Endodermal cell (in vitro differentiated cells): ENCODE measurements at regions not wholly inside any gene's neighbourhood (a gene's known extent, or its start where the extent isn't known, plus 50 kb on each side); places are given as distances from the start of the nearest gene placed in this dataset.

ENCODE experiments used
- DNase-seq: peaks from one replicate; pipeline ENCODE4 v3.0.0-alpha.2; 2017
- H3K27ac ChIP-seq: 2 replicates; pipeline ENCODE4 v1.5.1; 2013; ENCODE audit warnings: mild to moderate bottlenecking, low read depth, low read length, moderate library complexity
- H3K27me3 ChIP-seq: 2 replicates; pipeline ENCODE4 v1.6.1; 2013; ENCODE audit warnings: mild to moderate bottlenecking, low read length, moderate library complexity; ENCODE audit not compliant: insufficient read depth, control insufficient read depth, poor library complexity, severe bottlenecking
- H3K36me3 ChIP-seq: 2 replicates; pipeline ENCODE4 v1.7.0; 2013; ENCODE audit warnings: mild to moderate bottlenecking, low read length, moderate library complexity; ENCODE audit not compliant: control insufficient read depth, insufficient read depth
- H3K4me1 ChIP-seq: one replicate; pipeline ENCODE4 v1.7.0; 2013; ENCODE audit warnings: low read length; ENCODE audit not compliant: control insufficient read depth, insufficient read depth
- H3K4me3 ChIP-seq: 2 replicates; pipeline ENCODE4 v1.5.1; 2013; ENCODE audit warnings: mild to moderate bottlenecking, low read length, moderate library complexity
- H3K9ac ChIP-seq: 2 replicates; pipeline ENCODE4 v1.6.1; 2013; ENCODE audit warnings: mild to moderate bottlenecking, low read length, moderate library complexity; ENCODE audit not compliant: poor library complexity, severe bottlenecking; ENCODE audit errors: extremely low read depth
- H3K9me3 ChIP-seq: 2 replicates; pipeline ENCODE4 v1.6.1; 2013; ENCODE audit warnings: mild to moderate bottlenecking, low read length, moderate library complexity; ENCODE audit not compliant: control insufficient read depth
- H3K27ac Mint-ChIP-seq: 2 replicates; pipeline ENCODE4 v1.8.0; 2020; ENCODE audit warnings: mixed read lengths
- H3K27me3 Mint-ChIP-seq: 2 replicates; pipeline ENCODE4 v1.8.0; 2021; ENCODE audit warnings: mild to moderate bottlenecking, mixed read lengths; ENCODE audit not compliant: insufficient read depth
- H3K36me3 Mint-ChIP-seq: 2 replicates; pipeline ENCODE4 v1.8.0; 2020; ENCODE audit warnings: low read depth, mixed read lengths
- H3K4me1 Mint-ChIP-seq: 2 replicates; pipeline ENCODE4 v1.8.0; 2020; ENCODE audit warnings: mixed read lengths
- H3K4me3 Mint-ChIP-seq: 2 replicates; pipeline ENCODE4 v1.8.0; 2020; ENCODE audit warnings: mild to moderate bottlenecking, moderate library complexity, mixed read lengths
- H3K9me3 Mint-ChIP-seq: 2 replicates; pipeline ENCODE4 v1.8.0; 2020; ENCODE audit warnings: mild to moderate bottlenecking, mixed read lengths
- WGBS, 2 experiments: methylation state at CpG; one replicate each; pipeline versions ENCODE4 v1.1.5 to v1.1.7; 2013; ENCODE audit warnings: missing lambda C conversion rate in 2 of 2, mixed read lengths in 1 of 2; ENCODE audit not compliant: insufficient coverage in 1 of 2, insufficient read length in 1 of 2; 5-methylcytosine and 5-hydroxymethylcytosine counted together
- TF ChIP-seq, protein P1 (sequence below): fragments of 200-600 bp; sonication (generic); conservative IDR thresholded peaks from 2 replicates; pipeline ENCODE4 v1.5.0; 2021; ENCODE audit warnings: antibody characterized with exemption, mild to moderate bottlenecking

DNA sequence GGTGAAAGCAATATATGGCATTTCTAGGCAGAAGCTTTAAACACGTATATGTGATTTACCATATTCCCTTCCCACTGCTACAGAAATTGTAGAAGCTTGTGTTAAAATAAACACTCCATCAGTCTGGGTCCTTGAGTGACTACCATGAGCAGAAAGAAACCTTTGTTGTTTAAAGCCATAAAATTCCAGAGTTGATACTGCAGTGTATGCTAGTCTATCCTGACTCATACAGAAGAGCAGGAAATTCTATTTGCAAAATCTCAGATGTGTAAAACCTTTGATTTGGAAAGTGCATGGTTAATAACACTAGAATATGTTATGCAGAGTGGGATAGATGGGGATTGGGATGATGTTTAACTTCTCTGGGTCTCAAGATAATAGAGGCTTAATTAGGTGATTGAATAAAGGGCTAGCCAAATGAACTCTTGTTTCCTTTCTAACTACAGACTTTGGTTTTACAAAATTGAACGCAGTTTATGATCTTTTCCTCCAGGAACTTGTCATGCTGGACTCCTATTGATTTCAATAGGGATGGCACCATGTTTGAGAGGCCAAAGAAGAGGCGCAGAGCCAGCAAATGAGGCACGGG is 282.7 kb upstream of the VLDLR start:
- no peaks in the 10 kb centered on the region for H3K36me3 ChIP-seq
- Mint-ChIP-seq H3K9me3 (no peaks in the 10 kb centered on the region), H3K36me3 (no peaks in the 10 kb centered on the region), H3K4me1 (peaks cover 30% of the 10 kb centered on the region), H3K4me3 (no peak overlapping the region), H3K27me3 (no peaks in the 10 kb centered on the region), H3K27ac (no peak overlapping the region)
- no peak overlapping the region for H3K27ac ChIP-seq
- no peaks in the 10 kb centered on the region for H3K9me3 ChIP-seq
- TF ChIP-seq, protein P1, sequence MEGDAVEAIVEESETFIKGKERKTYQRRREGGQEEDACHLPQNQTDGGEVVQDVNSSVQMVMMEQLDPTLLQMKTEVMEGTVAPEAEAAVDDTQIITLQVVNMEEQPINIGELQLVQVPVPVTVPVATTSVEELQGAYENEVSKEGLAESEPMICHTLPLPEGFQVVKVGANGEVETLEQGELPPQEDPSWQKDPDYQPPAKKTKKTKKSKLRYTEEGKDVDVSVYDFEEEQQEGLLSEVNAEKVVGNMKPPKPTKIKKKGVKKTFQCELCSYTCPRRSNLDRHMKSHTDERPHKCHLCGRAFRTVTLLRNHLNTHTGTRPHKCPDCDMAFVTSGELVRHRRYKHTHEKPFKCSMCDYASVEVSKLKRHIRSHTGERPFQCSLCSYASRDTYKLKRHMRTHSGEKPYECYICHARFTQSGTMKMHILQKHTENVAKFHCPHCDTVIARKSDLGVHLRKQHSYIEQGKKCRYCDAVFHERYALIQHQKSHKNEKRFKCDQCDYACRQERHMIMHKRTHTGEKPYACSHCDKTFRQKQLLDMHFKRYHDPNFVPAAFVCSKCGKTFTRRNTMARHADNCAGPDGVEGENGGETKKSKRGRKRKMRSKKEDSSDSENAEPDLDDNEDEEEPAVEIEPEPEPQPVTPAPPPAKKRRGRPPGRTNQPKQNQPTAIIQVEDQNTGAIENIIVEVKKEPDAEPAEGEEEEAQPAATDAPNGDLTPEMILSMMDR = no peak
- no peaks in the 10 kb centered on the region for H3K4me1 ChIP-seq
- no peak overlapping the region for H3K4me3 ChIP-seq
- no peaks in the 10 kb centered on the region for H3K27me3 ChIP-seq
- DNase-seq = no peak
- no peak overlapping the region for H3K9ac ChIP-seq
- WGBS, 2 experiments = 91 to 100% methylated on average over 3 to 4 of the region's 4 CpGs

DNA sequence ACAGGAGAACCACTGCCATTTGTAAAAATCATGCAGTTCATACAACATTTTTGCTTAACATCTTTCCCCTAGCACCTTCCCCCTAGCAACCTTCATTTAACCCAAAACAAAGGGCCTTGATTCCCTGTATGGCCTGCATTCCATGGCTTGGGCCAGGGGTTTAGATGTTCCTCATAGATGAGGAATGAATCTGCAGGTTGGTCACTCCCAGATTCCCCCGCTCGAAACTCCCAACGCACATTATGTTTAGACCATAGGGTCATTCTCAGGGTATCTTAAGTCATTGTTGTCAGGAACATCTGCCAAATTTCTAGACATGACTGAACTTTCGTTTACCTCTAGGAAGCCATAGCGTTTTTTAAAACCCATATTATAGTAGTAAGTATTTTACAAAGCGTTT is 282.2 kb upstream of the VLDLR start:
- Histone ChIP-seq H3K9me3 (no peaks in the 10 kb centered on the region), H3K9ac (no peak overlapping the region), H3K4me1 (no peaks in the 10 kb centered on the region), H3K36me3 (no peaks in the 10 kb centered on the region), H3K4me3 (no peak overlapping the region), H3K27ac (no peak overlapping the region), H3K27me3 (no peaks in the 10 kb centered on the region)
- WGBS, 2 experiments = 95 to 97% methylated on average over 3 to 4 of the region's 6 CpGs
- no peaks in the 10 kb centered on the region for H3K27me3 Mint-ChIP-seq
- no peaks in the 10 kb centered on the region for H3K36me3 Mint-ChIP-seq
- no peak for DNase-seq
- H3K9me3 Mint-ChIP-seq = no peaks in the 10 kb centered on the region
- TF ChIP-seq, protein P1 = no peak
- no peak overlapping the region for H3K27ac Mint-ChIP-seq
- H3K4me1 Mint-ChIP-seq = peaks cover 30% of the 10 kb centered on the region
- no peak overlapping the region for H3K4me3 Mint-ChIP-seq

DNA sequence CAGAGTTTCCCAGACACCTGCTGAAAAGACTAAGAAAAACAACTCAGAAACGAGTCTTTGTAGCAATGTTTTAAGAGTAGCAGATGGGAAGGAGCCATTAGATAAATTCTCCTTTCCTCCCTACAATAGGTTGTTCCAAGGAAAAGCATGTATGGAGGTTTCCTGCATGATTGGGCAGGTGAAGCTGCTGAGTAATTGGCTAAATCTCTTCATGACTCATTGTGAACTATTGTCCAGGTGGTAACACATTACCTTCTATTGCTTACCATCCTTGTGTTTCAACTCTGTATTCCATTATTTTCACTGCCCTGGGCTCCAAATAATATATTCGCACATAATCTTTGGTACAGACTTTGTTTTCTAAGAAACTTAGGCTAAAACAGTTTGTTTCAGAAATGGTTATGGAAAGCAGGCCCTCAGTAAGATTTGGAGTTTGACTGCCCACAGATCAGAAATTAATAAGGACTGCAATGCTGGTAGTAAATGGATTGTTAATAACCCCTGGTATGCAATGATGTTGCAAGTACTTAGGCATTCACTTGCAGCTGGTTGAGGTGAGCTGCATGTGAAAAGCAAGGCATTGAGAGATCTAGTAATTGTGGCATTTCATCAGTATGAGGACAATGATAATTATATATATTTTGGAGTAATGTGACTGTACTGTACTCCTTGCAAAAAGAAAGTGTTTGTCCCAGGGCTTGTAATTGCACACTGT is 281.4 kb upstream of the VLDLR start:
- Mint-ChIP-seq H3K9me3 (no peaks in the 10 kb centered on the region), H3K27ac (no peak overlapping the region), H3K27me3 (no peaks in the 10 kb centered on the region), H3K36me3 (no peaks in the 10 kb centered on the region), H3K4me1 (peaks cover 30% of the 10 kb centered on the region), H3K4me3 (no peak overlapping the region)
- no peak overlapping the region for H3K27ac ChIP-seq
- no peak overlapping the region for H3K4me3 ChIP-seq
- 94% methylated on average over 2 of the region's 2 CpGs; no CpG with 5 or more reads in 1 of the 2 experiments for WGBS, 2 experiments
- H3K4me1 ChIP-seq = no peaks in the 10 kb centered on the region
- no peak overlapping the region for H3K9ac ChIP-seq
- H3K27me3 ChIP-seq = no peaks in the 10 kb centered on the region
- TF ChIP-seq, protein P1 = no peak
- DNase-seq = no peak
- no peaks in the 10 kb centered on the region for H3K9me3 ChIP-seq
- H3K36me3 ChIP-seq = no peaks in the 10 kb centered on the region
